ENCODE measurements at regions not wholly inside any gene's neighbourhood (a gene's known extent, or its start where the extent isn't known, plus 50 kb on each side); places are given as distances from the start of the nearest gene placed in this dataset.
"Not testable (repeated sequence)": the region's sequence is repeated elsewhere in the genome, so short reads cannot be mapped to it uniquely, and the experiment has no call there.

GRCh38 chr3:20931834-20932233 is 745.8 kb upstream of the SGO1 start:
- no peak for DNase-seq
- H3K4me3 Mint-ChIP-seq = no peak overlapping the region
- Histone ChIP-seq H3K4me1 (ENCODE audit: control insufficient read depth, insufficient read depth, low read length) (no peaks in the 10 kb centered on the region), H3K27me3 (ENCODE audit: control insufficient read depth, insufficient read depth, low read length, poor library complexity, severe bottlenecking) (no peaks in the 10 kb centered on the region), H3K9me3 (ENCODE audit: control insufficient read depth, low read length) (peaks cover 9% of the 10 kb centered on the region), H3K4me3 (ENCODE audit: low read length) (no peak overlapping the region), H3K27ac (ENCODE audit: low read depth, low read length) (no peak overlapping the region), H3K36me3 (ENCODE audit: control insufficient read depth, insufficient read depth, low read length) (no peaks in the 10 kb centered on the region), H3K9ac (ENCODE audit: extremely low read depth, low read length, poor library complexity, severe bottlenecking) (no peak overlapping the region)
- no peaks in the 10 kb centered on the region for H3K9me3 Mint-ChIP-seq
- H3K36me3 Mint-ChIP-seq (ENCODE audit: low read depth) = no peaks in the 10 kb centered on the region
- TF ChIP-seq CTCF (conservative IDR thresholded peaks at IDR 0.05) = no peak
- H3K27me3 Mint-ChIP-seq (ENCODE audit: insufficient read depth) = no peaks in the 10 kb centered on the region
- 94% methylated on average over 1 of the region's 1 CpG; no CpG with 5 or more reads in 1 of the 2 experiments for WGBS, 2 experiments (ENCODE audit: insufficient coverage in 1 of 2, insufficient read length in 1 of 2)
- H3K4me1 Mint-ChIP-seq = peaks cover 3% of the 10 kb centered on the region
- no peak overlapping the region for H3K27ac Mint-ChIP-seq

- Mint-ChIP-seq H3K27me3 (ENCODE audit: insufficient read depth) (no peaks in the 10 kb centered on the region), H3K9me3 (no peaks in the 10 kb centered on the region), H3K4me3 (no peak overlapping the region), H3K36me3 (ENCODE audit: low read depth) (no peaks in the 10 kb centered on the region), H3K4me1 (peaks cover 4% of the 10 kb centered on the region), H3K27ac (no peak overlapping the region)
- Histone ChIP-seq H3K9me3 (ENCODE audit: control insufficient read depth, low read length) (peaks cover 9% of the 10 kb centered on the region), H3K4me3 (ENCODE audit: low read length) (no peak overlapping the region), H3K9ac (ENCODE audit: extremely low read depth, low read length, poor library complexity, severe bottlenecking) (no peak overlapping the region), H3K36me3 (ENCODE audit: control insufficient read depth, insufficient read depth, low read length) (no peaks in the 10 kb centered on the region), H3K27me3 (ENCODE audit: control insufficient read depth, insufficient read depth, low read length, poor library complexity, severe bottlenecking) (no peaks in the 10 kb centered on the region), H3K4me1 (ENCODE audit: control insufficient read depth, insufficient read depth, low read length) (no peaks in the 10 kb centered on the region), H3K27ac (ENCODE audit: low read depth, low read length) (no peak overlapping the region)
- peak; percentile 67 for DNase-seq
- 8% methylated on average over 3 of the region's 3 CpGs; no CpG with 5 or more reads in 1 of the 2 experiments for WGBS, 2 experiments (ENCODE audit: insufficient coverage in 1 of 2, insufficient read length in 1 of 2)
- TF ChIP-seq CTCF (conservative IDR thresholded peaks at IDR 0.05) = peak; percentile 83
Observed at GRCh38 chr3:20930034-20930433, 744.0 kb upstream of the SGO1 start.

- no peak overlapping the region for H3K27ac Mint-ChIP-seq
- peaks cover 2% of the 10 kb centered on the region for H3K27me3 Mint-ChIP-seq (ENCODE audit: insufficient read depth)
- no peak for DNase-seq
- WGBS, 2 experiments (ENCODE audit: insufficient coverage in 1 of 2, insufficient read length in 1 of 2) = 73 to 81% methylated on average over 3 to 5 of the region's 5 CpGs
- peaks cover 22% of the 10 kb centered on the region for H3K36me3 Mint-ChIP-seq (ENCODE audit: low read depth)
- no peak overlapping the region for H3K9ac ChIP-seq (ENCODE audit: extremely low read depth, low read length, poor library complexity, severe bottlenecking)
- H3K9me3 Mint-ChIP-seq = peaks cover 37% of the 10 kb centered on the region
- peaks cover 4% of the 10 kb centered on the region for H3K4me1 Mint-ChIP-seq
- no peaks in the 10 kb centered on the region for H3K36me3 ChIP-seq (ENCODE audit: control insufficient read depth, insufficient read depth, low read length)
- no peak overlapping the region for H3K4me3 Mint-ChIP-seq
- H3K27me3 ChIP-seq (ENCODE audit: control insufficient read depth, insufficient read depth, low read length, poor library complexity, severe bottlenecking) = no peaks in the 10 kb centered on the region
- H3K4me3 ChIP-seq (ENCODE audit: low read length) = no peak overlapping the region
- H3K27ac ChIP-seq (ENCODE audit: low read depth, low read length) = no peak overlapping the region
- H3K4me1 ChIP-seq (ENCODE audit: control insufficient read depth, insufficient read depth, low read length) = no peaks in the 10 kb centered on the region
- TF ChIP-seq CTCF (conservative IDR thresholded peaks at IDR 0.05) = no peak
- H3K9me3 ChIP-seq (ENCODE audit: control insufficient read depth, low read length) = peaks cover 22% of the 10 kb centered on the region
Observed at GRCh38 chr3:20924646-20925385, 738.8 kb upstream of the SGO1 start.

GRCh38 chr3:20921112-20921511 is 735.1 kb upstream of the SGO1 start:
- WGBS, 2 experiments (ENCODE audit: insufficient coverage in 1 of 2, insufficient read length in 1 of 2) = 94 to 97% methylated on average over 4 to 5 of the region's 5 CpGs
- H3K9me3 Mint-ChIP-seq = peaks cover 53% of the 10 kb centered on the region

More at GRCh38 chr3:20921112-20921511, 735.1 kb upstream of the SGO1 start:
- H3K4me3 Mint-ChIP-seq; DNase-seq; H3K4me3 ChIP-seq (ENCODE audit: low read length); H3K27me3 ChIP-seq (ENCODE audit: control insufficient read depth, insufficient read depth, low read length, poor library complexity, severe bottlenecking); H3K27ac ChIP-seq (ENCODE audit: low read depth, low read length); H3K36me3 ChIP-seq (ENCODE audit: control insufficient read depth, insufficient read depth, low read length); H3K27ac Mint-ChIP-seq; H3K9ac ChIP-seq (ENCODE audit: extremely low read depth, low read length, poor library complexity, severe bottlenecking); H3K27me3 Mint-ChIP-seq (ENCODE audit: insufficient read depth); H3K4me1 ChIP-seq (ENCODE audit: control insufficient read depth, insufficient read depth, low read length): not testable (repeated sequence)
- peaks cover 39% of the 10 kb centered on the region for H3K9me3 ChIP-seq (ENCODE audit: control insufficient read depth, low read length)
- peaks cover 25% of the 10 kb centered on the region for H3K36me3 Mint-ChIP-seq (ENCODE audit: low read depth)
- peaks cover 18% of the 10 kb centered on the region for H3K4me1 Mint-ChIP-seq

All from endodermal cell (in vitro differentiated cells).